GM18520 (cell line): ENCODE measurements at regions not wholly inside any gene's neighbourhood (a gene's known extent, or its start where the extent isn't known, plus 50 kb on each side); places are given as distances from the start of the nearest gene placed in this dataset.
"Not testable (repeated sequence)": the region's sequence is repeated elsewhere in the genome, so short reads cannot be mapped to it uniquely, and the experiment has no call there.

Experiments used
- ATAC-seq: cut with Tn5 transposase; IDR thresholded peaks from one replicate; pipeline ENCODE4 v1.9.1; 2021; ENCODE audit not compliant: unreplicated experiment

GRCh38 chr14:38593476-38593875 is 337.6 kb upstream of the CLEC14A start:
- no peak for ATAC-seq

- ATAC-seq, result no peak
Observed at GRCh38 chr14:38592764-38593442, 337.0 kb upstream of the CLEC14A start.

- ATAC-seq, result no peak
Observed at GRCh38 chr14:38589747-38590350, 334.0 kb upstream of the CLEC14A start.

GRCh38 chr14:38583471-38583870 is 327.6 kb upstream of the CLEC14A start:
- ATAC-seq, result no peak

GRCh38 chr14:38578278-38578681 is 322.4 kb upstream of the CLEC14A start:
- no peak for ATAC-seq

GRCh38 chr14:38567703-38568102 is 311.8 kb upstream of the CLEC14A start:
- no peak for ATAC-seq

- ATAC-seq, result no peak
Observed at GRCh38 chr14:38561657-38562056, 305.8 kb upstream of the CLEC14A start.

- no peak for ATAC-seq
Observed at GRCh38 chr14:38559711-38560110, 303.8 kb upstream of the CLEC14A start.

GRCh38 chr14:38557391-38557790 is 301.5 kb upstream of the CLEC14A start:
- ATAC-seq, result not testable (repeated sequence)

- ATAC-seq, result no peak
Observed at GRCh38 chr14:38556252-38556651, 300.4 kb upstream of the CLEC14A start.

GRCh38 chr14:38554026-38554425 is 298.1 kb upstream of the CLEC14A start:
- no peak for ATAC-seq

GRCh38 chr14:38553586-38553985 is 297.7 kb upstream of the CLEC14A start:
- ATAC-seq, result no peak

GRCh38 chr14:38549564-38549963 is 293.7 kb upstream of the CLEC14A start:
- no peak for ATAC-seq

GRCh38 chr14:38547961-38548490 is 292.1 kb upstream of the CLEC14A start:
- no peak for ATAC-seq

- ATAC-seq, result no peak
Observed at GRCh38 chr14:38546932-38547551, 291.1 kb upstream of the CLEC14A start.

- no peak for ATAC-seq
Observed at GRCh38 chr14:38544776-38545175, 288.9 kb upstream of the CLEC14A start.

- ATAC-seq, result not testable (repeated sequence)
Observed at GRCh38 chr14:38543851-38544250, 288.0 kb upstream of the CLEC14A start.

- not testable (repeated sequence) for ATAC-seq
Observed at GRCh38 chr14:38538053-38538452, 282.2 kb upstream of the CLEC14A start.

GRCh38 chr14:38536376-38537038 is 280.6 kb upstream of the CLEC14A start:
- no peak for ATAC-seq

- ATAC-seq, result no peak
Observed at GRCh38 chr14:38528582-38528981, 272.7 kb upstream of the CLEC14A start.

- no peak for ATAC-seq
Observed at GRCh38 chr14:38527502-38527878, 271.6 kb upstream of the CLEC14A start.
